ENCODE measurements at regions not wholly inside any gene's neighbourhood (a gene's known extent, or its start where the extent isn't known, plus 50 kb on each side); places are given as distances from the start of the nearest gene placed in this dataset.
"Not testable (repeated sequence)": the region's sequence is repeated elsewhere in the genome, so short reads cannot be mapped to it uniquely, and the experiment has no call there.

GRCh38 chr5:71816307-71816706 lies 97.2 kb downstream of the CARTPT start:
- Histone ChIP-seq H3K9me3 (peaks cover 0 to 11% (median 8%) of the 10 kb centered on the region in 8 donors), H3K4me1 (no peaks in the 10 kb centered on the region), H3K36me3 (no peaks in the 10 kb centered on the region), H3K27me3 (replicated peaks in 1 of 7) (peaks cover 0 to 5% (median 0%) of the 10 kb centered on the region in 7 donors), H3K27ac (no peak overlapping the region), H3K4me3 (no peak overlapping the region)
- intact Hi-C loops (cut with DNase I; ENCODE audit: low total_unique reads) = no loop called here
- WGBS, 5 donors = 55 to 81% (median 72%) methylated on average over 4 of the region's 4 CpGs
- DNase-seq = no peak
- no peak for TF ChIP-seq CTCF (IDR thresholded peaks at IDR 0.05 in 8 of 11, conservative IDR thresholded peaks at IDR 0.05 in 3 of 11)

- no peak for TF ChIP-seq POLR2AphosphoS5 (IDR thresholded peaks at IDR 0.05)
- no peak for TF ChIP-seq CTCF (IDR thresholded peaks at IDR 0.05 in 8 of 11, conservative IDR thresholded peaks at IDR 0.05 in 3 of 11)
- TF ChIP-seq POLR2A (IDR thresholded peaks at IDR 0.05) = no peak
- H3K36me3 ChIP-seq = no peaks in the 10 kb centered on the region
- 85 to 92% (median 90%) methylated on average over 7 of the region's 7 CpGs for WGBS, 5 donors
- intact Hi-C loops (cut with DNase I; ENCODE audit: low total_unique reads) = no loop called here
- no peaks in the 10 kb centered on the region for H3K4me1 ChIP-seq
- peaks cover 0 to 5% (median 0%) of the 10 kb centered on the region in 7 donors for H3K27me3 ChIP-seq (replicated peaks in 1 of 7)
- no peak for DNase-seq
- H3K27ac ChIP-seq = no peak overlapping the region
- H3K4me3 ChIP-seq = no peak overlapping the region
- H3K9me3 ChIP-seq = peaks cover 3 to 24% (median 19%) of the 10 kb centered on the region in 8 donors
Observed at GRCh38 chr5:71817891-71818290, 98.8 kb downstream of the CARTPT start.

- intact Hi-C loops (cut with DNase I; ENCODE audit: low total_unique reads) = no loop called here
- 90 to 100% (median 94%) methylated on average over 1 of the region's 1 CpG for WGBS, 5 donors
- TF ChIP-seq CTCF (IDR thresholded peaks at IDR 0.05 in 8 of 11, conservative IDR thresholded peaks at IDR 0.05 in 3 of 11) (no peak), POLR2A (IDR thresholded peaks at IDR 0.05) (no peak), POLR2AphosphoS5 (IDR thresholded peaks at IDR 0.05) (no peak)
- no peak for DNase-seq
- Histone ChIP-seq H3K36me3 (no peaks in the 10 kb centered on the region), H3K9me3 (peaks cover 3 to 45% (median 38%) of the 10 kb centered on the region in 8 donors), H3K4me1 (no peaks in the 10 kb centered on the region), H3K27ac (no peak overlapping the region), H3K4me3 (no peak overlapping the region), H3K27me3 (replicated peaks in 1 of 7) (peaks cover 0 to 5% (median 0%) of the 10 kb centered on the region in 7 donors)
Observed at GRCh38 chr5:71821029-71821428, 102.0 kb downstream of the CARTPT start.

GRCh38 chr5:71822065-71822464 lies 103.0 kb downstream of the CARTPT start:
- H3K27me3 ChIP-seq (replicated peaks in 1 of 7); H3K4me3 ChIP-seq; H3K4me1 ChIP-seq; DNase-seq; H3K36me3 ChIP-seq; H3K27ac ChIP-seq; intact Hi-C loops (cut with DNase I; ENCODE audit: low total_unique reads): not testable (repeated sequence)
- H3K9me3 ChIP-seq = peaks cover 7 to 55% (median 48%) of the 10 kb centered on the region in 8 donors

- H3K27ac ChIP-seq = no peak overlapping the region
- no peak overlapping the region for H3K4me3 ChIP-seq
- H3K4me1 ChIP-seq = no peaks in the 10 kb centered on the region
- intact Hi-C loops (cut with DNase I; ENCODE audit: low total_unique reads) = no loop called here
- H3K36me3 ChIP-seq = no peaks in the 10 kb centered on the region
- H3K27me3 ChIP-seq (replicated peaks in 1 of 7) = no peaks in the 10 kb centered on the region
- whole genome bisulfite sequencing, 5 donors = 82 to 92% (median 86%) methylated on average over 1 of the region's 1 CpG
- TF ChIP-seq POLR2A (IDR thresholded peaks at IDR 0.05) (no peak), CTCF (IDR thresholded peaks at IDR 0.05 in 8 of 11, conservative IDR thresholded peaks at IDR 0.05 in 3 of 11) (no peak), POLR2AphosphoS5 (IDR thresholded peaks at IDR 0.05) (no peak)
- H3K9me3 ChIP-seq = peaks cover 7 to 70% (median 55%) of the 10 kb centered on the region in 8 donors
- DNase-seq = no peak
Observed at GRCh38 chr5:71825992-71826391, 106.9 kb downstream of the CARTPT start.

All from spleen (tissue), 11 donors.